GM13977 (cell line): ENCODE measurements at regions not wholly inside any gene's neighbourhood (a gene's known extent, or its start where the extent isn't known, plus 50 kb on each side); places are given as distances from the start of the nearest gene placed in this dataset.

Experiments
- DNase-seq: peaks from one replicate; pipeline ENCODE4 v3.0.0; 2012; ENCODE audit warnings: low spot score
- in situ Hi-C: fragments of 300-500 bp; cut with MboI; formaldehyde crosslinking; loops from one replicate; pipeline ENCODE4 v1.12.0; 2022; ENCODE audit warnings: low sequenced_read_pairs, low pct_unique_long_range_greater_than_20kb, mixed read lengths, inconsistent platforms; ENCODE audit not compliant: unreplicated experiment
- TF ChIP-seq, protein P1 (sequence below): IDR thresholded peaks from 2 replicates; pipeline ENCODE4 v1.5.1; 2012; ENCODE audit warnings: mild to moderate bottlenecking, control low read depth; ENCODE audit not compliant: insufficient read depth; ENCODE audit errors: extremely low read depth, missing control alignments

DNA sequence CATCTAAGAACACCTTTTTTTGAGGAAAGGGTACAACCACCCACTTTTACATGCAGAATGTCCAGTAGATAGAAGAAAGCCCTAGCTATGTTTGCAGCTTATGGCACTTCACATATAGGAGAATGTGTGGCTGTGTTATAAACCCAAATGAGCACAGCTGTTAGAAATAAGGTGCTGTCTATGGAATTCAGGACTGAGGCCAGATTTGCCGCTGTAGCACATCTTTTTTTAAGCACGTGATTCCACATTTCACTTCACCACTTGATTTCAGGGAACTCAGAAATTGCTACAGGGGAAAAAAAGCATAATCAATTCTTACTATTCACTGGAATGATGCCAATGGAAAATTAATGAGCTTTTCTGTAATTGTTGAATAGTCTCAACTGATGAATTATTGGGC is 147.2 kb upstream of the ADAMTS5 start:
- DNase-seq = no peak
- TF ChIP-seq, protein P1, sequence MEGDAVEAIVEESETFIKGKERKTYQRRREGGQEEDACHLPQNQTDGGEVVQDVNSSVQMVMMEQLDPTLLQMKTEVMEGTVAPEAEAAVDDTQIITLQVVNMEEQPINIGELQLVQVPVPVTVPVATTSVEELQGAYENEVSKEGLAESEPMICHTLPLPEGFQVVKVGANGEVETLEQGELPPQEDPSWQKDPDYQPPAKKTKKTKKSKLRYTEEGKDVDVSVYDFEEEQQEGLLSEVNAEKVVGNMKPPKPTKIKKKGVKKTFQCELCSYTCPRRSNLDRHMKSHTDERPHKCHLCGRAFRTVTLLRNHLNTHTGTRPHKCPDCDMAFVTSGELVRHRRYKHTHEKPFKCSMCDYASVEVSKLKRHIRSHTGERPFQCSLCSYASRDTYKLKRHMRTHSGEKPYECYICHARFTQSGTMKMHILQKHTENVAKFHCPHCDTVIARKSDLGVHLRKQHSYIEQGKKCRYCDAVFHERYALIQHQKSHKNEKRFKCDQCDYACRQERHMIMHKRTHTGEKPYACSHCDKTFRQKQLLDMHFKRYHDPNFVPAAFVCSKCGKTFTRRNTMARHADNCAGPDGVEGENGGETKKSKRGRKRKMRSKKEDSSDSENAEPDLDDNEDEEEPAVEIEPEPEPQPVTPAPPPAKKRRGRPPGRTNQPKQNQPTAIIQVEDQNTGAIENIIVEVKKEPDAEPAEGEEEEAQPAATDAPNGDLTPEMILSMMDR = no peak
- in situ Hi-C loops = no loop called here

DNA sequence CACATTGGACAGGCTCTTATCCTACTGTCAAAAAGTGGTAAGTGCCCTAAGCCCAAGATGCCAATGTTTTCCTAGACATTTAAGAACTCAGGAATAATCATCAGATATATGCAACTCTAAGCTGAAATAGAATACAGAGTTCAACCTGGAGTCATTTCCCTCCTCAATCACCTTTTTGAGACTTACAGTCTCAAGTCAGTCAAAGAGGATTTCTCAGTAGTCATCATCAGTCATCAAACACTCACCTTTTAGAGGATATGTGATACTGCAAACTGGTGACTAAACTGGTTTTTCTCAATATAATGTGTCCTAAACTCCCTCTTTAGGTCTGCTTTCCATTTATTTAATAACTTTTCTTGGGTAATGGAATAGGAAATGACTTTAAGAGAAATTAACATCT is 145.3 kb upstream of the ADAMTS5 start:
- in situ Hi-C loops = no loop called here
- TF ChIP-seq, protein P1 = no peak
- DNase-seq = no peak

DNA sequence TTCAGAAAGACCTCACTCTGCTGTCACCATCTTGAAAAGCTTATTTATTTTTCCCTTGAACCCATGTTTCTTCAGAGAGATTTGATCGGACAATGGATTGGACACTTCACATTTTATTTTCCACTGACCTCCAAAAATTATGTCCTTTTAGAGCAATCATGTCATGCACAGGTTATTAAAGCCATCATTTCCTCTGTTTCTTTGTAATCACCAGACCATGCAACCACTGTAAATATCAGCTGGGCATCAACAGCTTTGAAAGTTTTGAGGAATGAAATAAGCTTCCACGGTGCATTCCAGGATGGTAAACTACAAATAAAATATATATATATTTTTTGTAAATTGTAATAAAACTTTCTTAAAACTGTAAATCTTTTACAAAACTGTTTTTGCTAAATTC is 144.1 kb upstream of the ADAMTS5 start:
- TF ChIP-seq, protein P1 = no peak
- in situ Hi-C loops = no loop called here
- no peak for DNase-seq

DNA sequence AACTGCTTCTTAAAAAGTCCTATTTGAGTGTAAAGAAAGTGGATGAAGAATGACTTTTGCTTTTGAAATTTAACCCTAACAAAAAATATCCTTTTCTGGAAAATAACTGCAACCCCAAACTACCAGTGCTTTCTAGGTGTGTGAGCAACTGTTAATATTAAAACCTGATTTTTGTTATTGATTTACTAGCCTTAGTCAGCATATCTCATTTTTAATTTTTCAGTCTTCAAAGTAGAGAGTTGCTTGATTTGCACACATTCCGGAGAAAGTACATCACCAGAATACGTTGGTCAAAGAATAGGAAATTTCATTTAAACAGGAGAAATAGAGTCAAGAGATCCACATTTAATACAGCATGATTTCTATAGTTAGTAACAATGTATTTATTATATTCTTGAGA is 141.8 kb upstream of the ADAMTS5 start:
- DNase-seq = no peak
- TF ChIP-seq, protein P1 = no peak
- in situ Hi-C loops = no loop called here

DNA sequence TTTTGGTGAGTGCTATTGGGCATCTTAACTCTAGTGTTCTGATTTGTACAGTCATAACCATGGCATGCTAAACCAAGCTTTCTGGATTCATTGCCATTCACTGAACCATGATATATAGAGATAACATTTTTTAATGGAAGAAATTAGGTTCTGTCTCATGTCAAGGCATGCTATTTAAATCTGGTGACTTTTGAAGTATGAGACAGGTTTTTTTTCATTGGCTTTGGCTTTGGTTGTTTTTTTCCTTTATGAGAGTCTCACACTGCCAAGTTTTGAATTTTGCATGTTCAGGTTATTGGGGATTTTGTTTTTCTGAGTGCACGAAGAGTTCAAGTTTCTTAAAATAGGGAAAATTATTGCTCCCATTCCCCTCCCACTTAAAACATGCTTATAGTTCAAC is 141.3 kb upstream of the ADAMTS5 start:
- TF ChIP-seq, protein P1 = no peak
- in situ Hi-C loops = no loop called here
- DNase-seq = no peak

DNA sequence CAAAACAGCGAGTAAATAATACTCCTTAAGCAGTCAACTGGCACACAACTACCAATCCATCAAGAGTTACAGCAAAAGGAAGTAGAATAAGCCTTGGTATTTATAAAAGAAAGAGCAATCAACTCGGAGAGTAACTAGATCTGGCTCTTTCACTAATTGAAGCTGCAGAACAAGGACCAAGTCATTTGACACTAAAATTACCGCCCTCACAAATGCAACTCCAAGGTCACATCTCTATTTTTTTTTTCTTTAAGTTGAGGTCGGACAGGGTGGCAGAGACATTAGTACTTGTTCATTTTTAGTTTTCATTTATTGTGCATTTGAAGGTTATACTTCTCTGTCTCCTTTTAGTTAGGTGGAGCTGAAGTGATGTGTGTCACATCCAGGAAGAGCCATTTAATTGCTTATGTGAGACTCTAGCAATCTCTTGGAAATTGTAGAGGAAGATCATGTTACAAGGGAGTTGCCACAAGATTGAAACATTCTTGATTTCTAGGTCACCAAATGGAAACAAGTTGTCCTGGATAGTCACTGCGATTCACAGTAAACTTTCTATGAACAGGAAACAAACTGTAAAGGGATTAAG is 138.1 kb upstream of the ADAMTS5 start:
- in situ Hi-C loops = no loop called here
- no peak for DNase-seq
- TF ChIP-seq, protein P1 = no peak

DNA sequence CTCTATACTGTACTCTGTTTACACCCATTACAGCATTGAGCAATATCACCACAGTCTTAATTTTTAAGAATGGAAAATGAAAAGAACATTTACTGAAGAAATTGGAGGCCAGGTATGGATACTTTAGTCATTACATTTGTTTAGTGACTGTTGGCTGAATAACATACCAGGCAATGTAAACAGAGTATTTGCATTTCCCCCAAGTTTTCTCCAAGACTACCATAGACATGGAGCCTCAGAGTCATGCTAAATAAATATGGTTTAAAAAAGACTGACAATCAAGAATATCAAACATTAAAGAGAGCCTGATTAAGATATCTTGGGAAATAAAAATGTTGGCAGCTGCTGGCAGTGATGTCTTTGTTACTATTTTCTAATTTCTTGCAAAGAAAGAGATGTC is 136.9 kb upstream of the ADAMTS5 start:
- in situ Hi-C loops = no loop called here
- no peak for DNase-seq
- TF ChIP-seq, protein P1 = no peak
